Stimulated activated naive CD8-positive, alpha-beta T cell treated with anti-CD3 and anti-CD28 coated beads, Interleukin-15, amount 100 ng/mL, for 72 hours (primary cell): ENCODE measurements at regions not wholly inside any gene's neighbourhood (a gene's known extent, or its start where the extent isn't known, plus 50 kb on each side); places are given as distances from the start of the nearest gene placed in this dataset.

ENCODE experiments used
- ATAC-seq: fragments of 150-1000 bp; cut with Tn5 transposase; 2 replicates; pipeline ENCODE4 v1.10.0; 2021; ENCODE audit warnings: mild to moderate bottlenecking, moderate library complexity
- DNase-seq, 2 donors: peaks; one replicate each; pipeline ENCODE4 v3.0.0; 2021 to 2022
- H3K27ac Mint-ChIP-seq, 2 donors: one replicate each; pipeline ENCODE4 v1.8.0; 2022; ENCODE audit warnings: mild to moderate bottlenecking in 2 of 2, mixed read lengths in 2 of 2, moderate library complexity in 2 of 2
- H3K27me3 Mint-ChIP-seq: one replicate; pipeline ENCODE4 v1.8.0; 2022; ENCODE audit warnings: mixed read lengths
- H3K4me1 Mint-ChIP-seq: one replicate; pipeline ENCODE4 v1.8.0; 2022; ENCODE audit warnings: mild to moderate bottlenecking, mixed read lengths
- H3K4me3 Mint-ChIP-seq, 2 donors: one replicate each; pipeline ENCODE4 v1.8.0; 2022; ENCODE audit warnings: mild to moderate bottlenecking in 2 of 2, mixed read lengths in 2 of 2, moderate library complexity in 1 of 2
- H3K9me3 Mint-ChIP-seq, 2 donors: one replicate each; pipeline ENCODE4 v1.8.0; 2022; ENCODE audit warnings: mixed read lengths in 2 of 2

DNA sequence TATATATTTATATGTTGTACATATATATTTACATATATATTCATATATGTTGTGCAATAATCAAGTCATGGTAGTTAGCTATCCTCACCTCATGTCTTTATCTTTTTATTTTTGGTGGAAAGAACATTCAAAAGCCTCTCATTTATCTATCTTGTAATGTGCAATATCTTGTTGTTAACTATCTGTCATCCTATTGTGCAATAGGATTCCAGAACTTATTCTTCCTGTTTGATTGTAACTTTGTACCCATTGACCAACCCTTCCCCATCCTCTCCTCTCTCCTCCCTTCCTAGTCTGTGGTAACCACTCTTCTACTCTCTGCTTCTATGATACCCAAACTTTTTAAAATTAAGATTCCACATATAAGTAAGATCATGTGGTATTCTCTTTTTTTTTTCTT, 115.6 kb upstream of the PDGFD start:
- H3K4me1 Mint-ChIP-seq = no peaks in the 10 kb centered on the region
- DNase-seq (no peak), ATAC-seq (no peak)
- H3K9me3 Mint-ChIP-seq = no peaks in the 10 kb centered on the region
- no peak overlapping the region for H3K27ac Mint-ChIP-seq
- H3K4me3 Mint-ChIP-seq = no peak overlapping the region
- no peaks in the 10 kb centered on the region for H3K27me3 Mint-ChIP-seq

DNA sequence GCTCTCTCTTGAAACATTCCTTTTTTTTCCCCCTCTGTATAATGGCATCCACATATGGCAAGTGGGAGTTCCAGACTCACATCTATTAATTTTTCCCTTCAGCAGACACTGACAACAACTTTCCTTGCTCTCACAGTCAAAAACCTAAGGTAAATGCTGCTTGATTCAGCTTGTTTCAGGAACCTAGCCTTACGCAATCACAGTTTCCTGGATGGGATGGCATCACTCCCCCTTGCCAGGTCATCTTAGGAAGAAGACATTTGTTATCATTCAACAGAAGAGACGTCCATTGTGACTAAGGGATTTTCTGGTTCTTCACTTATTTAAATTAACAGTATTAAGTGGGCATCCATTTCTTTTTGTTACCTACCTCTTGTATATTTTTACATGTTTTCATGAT, 112.0 kb upstream of the PDGFD start:
- ATAC-seq (no peak), DNase-seq (no peak)
- Mint-ChIP-seq H3K4me3 (no peak overlapping the region), H3K27me3 (no peaks in the 10 kb centered on the region), H3K27ac (no peak overlapping the region), H3K9me3 (no peaks in the 10 kb centered on the region), H3K4me1 (no peaks in the 10 kb centered on the region)

DNA sequence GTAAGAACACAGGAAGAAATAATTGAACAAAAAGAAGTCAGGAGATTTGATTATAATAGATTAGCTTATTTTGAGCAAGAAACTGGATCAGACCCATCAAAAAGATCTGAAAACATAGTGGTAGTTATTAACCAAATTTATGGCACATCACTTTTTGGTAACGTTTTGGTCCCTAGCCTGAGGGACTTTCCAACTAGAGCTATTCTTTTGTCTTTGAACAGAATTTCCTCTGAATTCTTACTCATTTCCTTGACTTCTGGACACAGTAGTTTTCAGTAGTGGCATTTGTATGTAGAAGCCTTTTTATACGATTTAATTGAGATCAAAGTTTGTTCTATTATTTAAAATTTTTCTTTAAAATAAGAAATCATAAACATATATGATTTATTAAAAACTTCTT, 96.5 kb upstream of the PDGFD start:
- DNase-seq (no peak), ATAC-seq (no peak)
- Mint-ChIP-seq H3K4me1 (no peaks in the 10 kb centered on the region), H3K27me3 (no peaks in the 10 kb centered on the region), H3K27ac (no peak overlapping the region), H3K9me3 (peaks cover 0 to 7% of the 10 kb centered on the region in 2 donors), H3K4me3 (no peak overlapping the region)

DNA sequence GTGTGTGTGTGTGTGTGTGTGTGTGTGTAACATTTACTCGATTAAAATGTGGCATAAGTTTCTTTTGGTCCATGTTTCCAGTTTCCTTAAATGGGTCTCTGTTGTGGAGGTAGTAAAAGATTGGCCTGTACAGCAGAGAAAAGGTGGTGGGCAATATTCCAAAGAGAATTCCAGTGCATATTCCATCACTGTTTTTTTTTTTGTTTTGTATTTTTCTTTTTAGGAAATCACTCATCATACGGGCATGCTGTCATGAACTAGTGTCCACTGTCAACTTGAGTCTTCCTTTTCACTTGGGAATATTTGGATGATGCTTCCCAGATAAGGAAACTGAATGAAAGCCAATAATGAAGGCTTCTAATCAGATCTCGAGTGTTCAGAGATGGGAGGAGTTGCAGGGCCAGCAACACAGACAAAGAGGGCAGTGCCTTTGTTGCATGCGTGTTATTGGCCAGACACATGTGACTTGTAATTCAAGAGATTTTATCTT, 95.2 kb upstream of the PDGFD start:
- Mint-ChIP-seq H3K4me1 (no peaks in the 10 kb centered on the region), H3K4me3 (no peak overlapping the region), H3K27ac (no peak overlapping the region), H3K27me3 (no peaks in the 10 kb centered on the region), H3K9me3 (peaks cover 0 to under 1% of the 10 kb centered on the region in 2 donors)
- no peak for ATAC-seq
- DNase-seq = no peak

DNA sequence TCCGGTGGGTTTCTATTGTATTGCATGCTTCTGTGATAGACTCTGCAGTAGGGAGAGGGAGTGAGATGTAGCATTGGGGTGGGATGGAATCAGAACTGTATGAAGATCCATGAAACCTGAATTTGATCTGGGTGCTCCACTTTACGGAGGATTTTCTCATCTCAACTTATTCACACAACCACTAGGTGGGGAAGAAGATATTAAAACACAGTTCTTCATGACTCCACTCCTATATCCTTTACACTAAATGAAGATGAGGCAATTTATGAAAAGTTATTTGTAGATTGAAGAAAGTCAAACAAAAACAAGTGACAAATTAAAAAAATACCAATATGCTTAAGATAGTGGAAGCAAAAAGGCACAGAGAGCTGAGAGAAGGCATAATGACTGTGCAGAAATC, 92.6 kb upstream of the PDGFD start:
- DNase-seq = no peak
- H3K4me3 Mint-ChIP-seq = no peak overlapping the region
- H3K4me1 Mint-ChIP-seq = no peaks in the 10 kb centered on the region
- ATAC-seq = no peak
- H3K9me3 Mint-ChIP-seq = no peaks in the 10 kb centered on the region
- no peak overlapping the region for H3K27ac Mint-ChIP-seq
- no peaks in the 10 kb centered on the region for H3K27me3 Mint-ChIP-seq

DNA sequence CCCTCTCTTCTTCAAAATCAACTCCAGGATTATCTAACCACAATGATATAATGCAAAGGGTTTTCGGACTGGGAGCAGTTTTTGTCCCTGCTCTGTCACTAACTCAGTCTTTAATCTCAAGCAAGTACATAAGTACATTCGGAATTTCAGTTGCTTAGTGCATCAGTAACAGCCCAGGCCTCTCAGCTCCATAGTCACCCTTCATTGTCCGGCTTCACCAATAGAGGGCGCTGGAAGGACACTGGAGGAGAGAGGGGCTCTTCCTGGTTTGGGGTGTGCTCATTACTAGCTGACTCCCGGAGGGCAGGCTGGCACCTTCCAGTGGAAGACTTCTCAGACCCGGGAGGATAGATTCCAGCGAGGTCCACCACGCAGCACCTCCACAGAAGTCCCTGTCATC, 90.4 kb upstream of the PDGFD start:
- DNase-seq (peak; percentile 4 to 10), ATAC-seq (peak; percentile 52)
- Mint-ChIP-seq H3K9me3 (no peaks in the 10 kb centered on the region), H3K27ac (no peak overlapping the region), H3K4me1 (no peaks in the 10 kb centered on the region), H3K4me3 (no peak overlapping the region), H3K27me3 (no peaks in the 10 kb centered on the region)

DNA sequence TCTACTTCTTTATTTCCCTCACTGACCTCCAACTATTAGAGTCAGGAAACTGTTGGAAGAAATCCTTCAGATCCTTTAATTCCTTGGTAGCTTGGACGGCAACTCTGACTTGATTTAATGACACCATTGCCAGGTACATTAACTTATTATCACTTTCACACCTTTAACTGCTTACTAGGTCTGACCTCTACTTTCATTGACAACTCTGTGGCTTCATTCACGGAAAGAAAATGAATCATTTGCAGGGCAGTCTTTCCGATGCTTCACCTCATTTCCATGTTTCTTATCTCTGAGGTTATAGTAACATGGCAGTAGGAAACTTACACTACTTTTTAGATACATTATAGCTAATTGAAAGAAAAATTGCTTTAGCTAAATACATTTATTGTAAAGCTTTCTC, 82.6 kb upstream of the PDGFD start:
- Mint-ChIP-seq H3K4me3 (no peak overlapping the region), H3K27ac (no peak overlapping the region), H3K4me1 (no peaks in the 10 kb centered on the region), H3K9me3 (no peaks in the 10 kb centered on the region), H3K27me3 (no peaks in the 10 kb centered on the region)
- no peak for ATAC-seq
- DNase-seq = no peak

DNA sequence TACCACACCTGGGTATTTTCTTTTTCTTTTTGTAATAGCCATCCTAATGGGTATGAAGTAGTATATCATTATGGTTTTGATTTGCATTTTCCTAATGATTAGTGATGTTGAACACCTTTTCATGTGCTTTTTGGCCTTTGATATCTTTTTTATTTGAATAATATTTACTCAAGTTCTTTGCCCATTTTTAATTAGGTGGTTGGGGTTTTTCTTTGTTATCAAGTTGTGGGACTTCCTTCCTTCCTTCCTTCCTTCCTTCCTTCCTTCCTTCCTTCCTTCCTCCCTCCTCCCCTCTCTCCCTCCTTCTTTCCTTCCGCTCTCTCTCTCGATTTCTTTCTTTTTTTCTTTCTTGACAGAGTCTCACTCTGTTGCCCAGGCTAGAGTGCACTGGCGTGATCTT, 75.0 kb upstream of the PDGFD start:
- no peak overlapping the region for H3K4me3 Mint-ChIP-seq
- no peaks in the 10 kb centered on the region for H3K27me3 Mint-ChIP-seq
- H3K9me3 Mint-ChIP-seq = no peaks in the 10 kb centered on the region
- DNase-seq (no peak), ATAC-seq (no peak)
- H3K4me1 Mint-ChIP-seq = no peaks in the 10 kb centered on the region
- peak overlapping the region in 1 of 2 donors; percentile 42 for H3K27ac Mint-ChIP-seq

DNA sequence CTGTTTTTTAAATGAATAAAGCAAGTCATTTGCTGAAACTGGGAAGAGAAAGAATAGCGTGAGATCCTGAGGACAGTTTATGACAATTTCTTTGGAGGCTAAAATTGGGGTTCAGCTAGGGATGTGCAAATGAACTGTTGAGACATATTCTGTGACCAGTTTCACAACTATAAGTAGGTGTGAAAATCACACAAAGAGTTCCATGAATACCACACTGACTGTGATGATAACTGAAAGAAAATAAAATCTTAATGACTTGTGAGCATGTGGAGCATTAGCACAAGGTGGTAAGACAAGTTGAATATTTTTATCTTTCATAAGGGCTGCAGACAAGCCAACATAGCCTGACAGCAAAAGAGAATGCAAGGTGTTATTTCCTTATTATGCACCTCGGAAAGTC, 61.1 kb upstream of the PDGFD start:
- ATAC-seq = no peak
- H3K27ac Mint-ChIP-seq = no peak overlapping the region
- DNase-seq = no peak
- H3K9me3 Mint-ChIP-seq = peaks cover 5 to 7% of the 10 kb centered on the region in 2 donors
- no peaks in the 10 kb centered on the region for H3K27me3 Mint-ChIP-seq
- no peak overlapping the region for H3K4me3 Mint-ChIP-seq
- H3K4me1 Mint-ChIP-seq = no peaks in the 10 kb centered on the region

DNA sequence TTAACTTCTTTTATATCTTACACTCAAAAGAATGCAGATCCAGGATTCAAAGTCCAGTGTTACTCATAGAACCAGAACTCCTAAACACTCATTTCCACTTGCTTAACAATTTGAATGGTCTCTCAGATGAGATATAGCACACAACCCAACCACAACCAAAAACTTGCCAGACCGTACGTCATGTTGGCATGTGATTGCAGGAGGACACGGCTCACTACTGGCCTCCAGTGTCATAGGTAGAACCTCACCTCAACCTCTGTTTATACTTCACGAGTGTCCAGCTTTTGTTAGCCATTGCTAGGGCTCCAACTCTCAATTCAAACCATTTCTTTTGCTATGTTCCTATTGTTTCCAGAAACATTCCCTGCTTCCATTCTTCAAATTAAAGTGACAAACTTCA, 58.5 kb upstream of the PDGFD start:
- Mint-ChIP-seq H3K27me3 (no peaks in the 10 kb centered on the region), H3K9me3 (peaks cover 6 to 10% of the 10 kb centered on the region in 2 donors), H3K4me3 (no peak overlapping the region), H3K27ac (no peak overlapping the region), H3K4me1 (no peaks in the 10 kb centered on the region)
- ATAC-seq (no peak), DNase-seq (no peak)

DNA sequence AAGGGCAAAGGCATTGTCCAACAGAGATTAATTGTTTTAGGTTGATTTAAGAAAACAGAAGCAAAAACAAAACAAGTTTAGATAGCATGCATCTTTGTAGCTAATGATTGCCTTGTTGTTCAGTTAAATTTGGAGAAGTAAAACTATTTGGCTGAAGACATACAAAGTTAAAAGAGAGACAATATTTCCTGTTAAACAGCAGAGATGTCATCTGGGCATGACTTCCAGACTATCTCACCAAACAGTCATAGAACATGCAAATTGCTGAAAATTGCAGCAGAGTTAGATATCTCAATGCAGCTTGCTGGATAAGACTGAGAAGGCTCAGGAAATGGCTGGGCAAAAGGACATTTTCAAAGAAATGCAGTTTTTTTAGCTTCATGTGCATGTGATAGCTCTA, 57.5 kb upstream of the PDGFD start:
- Mint-ChIP-seq H3K4me3 (no peak overlapping the region), H3K27me3 (no peaks in the 10 kb centered on the region), H3K27ac (no peak overlapping the region), H3K4me1 (no peaks in the 10 kb centered on the region), H3K9me3 (peaks cover 11 to 20% of the 10 kb centered on the region in 2 donors)
- ATAC-seq = no peak
- no peak for DNase-seq

DNA sequence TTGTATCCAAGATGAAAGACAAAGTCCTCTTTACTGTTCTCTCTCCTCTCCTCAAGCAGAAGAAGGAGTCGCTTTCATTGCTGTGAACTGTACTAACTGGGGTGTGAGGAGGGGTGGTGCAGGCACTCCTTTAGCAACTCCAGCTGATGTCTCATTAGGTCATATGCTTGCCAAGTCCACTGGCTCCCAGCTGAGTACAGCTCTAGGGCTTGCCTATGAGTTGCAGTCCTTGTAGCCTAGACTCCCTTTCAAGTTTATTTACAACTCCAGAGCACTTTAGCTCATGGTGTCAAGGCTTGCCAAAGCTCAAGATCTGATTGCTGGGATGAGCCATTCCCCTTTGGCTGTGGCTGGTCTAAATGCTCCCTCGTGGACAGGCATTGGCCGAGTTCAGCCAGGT, 55.1 kb upstream of the PDGFD start:
- no peak for DNase-seq
- Mint-ChIP-seq H3K27ac (no peak overlapping the region), H3K9me3 (peaks cover 14 to 28% of the 10 kb centered on the region in 2 donors), H3K4me3 (no peak overlapping the region), H3K4me1 (no peaks in the 10 kb centered on the region), H3K27me3 (no peaks in the 10 kb centered on the region)
- no peak for ATAC-seq

DNA sequence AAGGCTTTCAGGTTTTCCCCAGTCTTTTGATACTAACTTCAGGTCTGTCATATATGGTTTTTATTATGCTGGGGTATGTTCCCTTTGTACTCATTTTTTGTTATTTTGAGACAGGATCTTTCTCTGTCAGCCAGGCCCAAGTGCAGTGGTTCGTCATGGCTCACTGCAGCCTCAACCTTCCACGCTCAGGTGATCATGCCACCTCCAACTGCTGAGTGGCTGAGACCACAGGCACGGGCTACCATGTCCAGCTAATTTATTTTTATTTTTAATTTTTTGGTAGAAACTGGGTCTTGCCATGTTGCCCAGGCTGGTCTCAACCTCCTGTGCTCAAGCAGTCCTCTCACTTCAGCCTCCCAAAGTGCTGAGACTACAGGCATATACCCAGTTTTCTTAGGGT, 50.6 kb upstream of the PDGFD start:
- ATAC-seq = no peak
- Mint-ChIP-seq H3K4me3 (no peak overlapping the region), H3K27me3 (no peaks in the 10 kb centered on the region), H3K4me1 (no peaks in the 10 kb centered on the region), H3K9me3 (peaks cover 23 to 30% of the 10 kb centered on the region in 2 donors), H3K27ac (no peak overlapping the region)
- no peak for DNase-seq
